ENCODE measurements at regions not wholly inside any gene's neighbourhood (a gene's known extent, or its start where the extent isn't known, plus 50 kb on each side); places are given as distances from the start of the nearest gene placed in this dataset.

DNA sequence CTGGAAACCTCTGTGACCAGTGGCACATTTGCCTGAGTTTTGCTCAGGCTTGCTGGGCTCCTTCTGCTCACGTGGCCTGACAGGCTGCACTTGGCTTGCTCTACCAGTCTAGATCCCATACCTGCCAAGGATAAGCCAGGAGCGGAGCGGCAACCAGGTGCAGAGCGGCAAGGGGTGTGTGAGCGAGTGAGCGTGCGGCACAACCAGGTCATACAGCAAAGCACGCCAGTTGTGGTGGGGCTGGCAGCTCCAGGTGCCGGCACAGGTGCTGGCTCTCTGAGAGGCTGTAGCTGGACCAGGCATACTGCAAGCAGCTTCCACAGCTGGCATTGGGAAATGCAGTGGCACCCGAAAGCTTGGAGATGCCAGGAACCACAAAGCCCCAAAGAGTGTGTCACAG is 1495.1 kb downstream of the PCDH7 start:
- no peak for TF ChIP-seq CTCF (IDR thresholded peaks at IDR 0.05)
- TF ChIP-seq ZFX (IDR thresholded peaks at IDR 0.05; ENCODE audit: borderline replicate concordance) = no peak

Data from 22Rv1 (cell line).